IMR-90 (cell line): ENCODE measurements at regions not wholly inside any gene's neighbourhood (a gene's known extent, or its start where the extent isn't known, plus 50 kb on each side); places are given as distances from the start of the nearest gene placed in this dataset.

Experiments used
- ATAC-seq: fragments of 200-7000 bp; cut with Tn5 transposase; 2 replicates; pipeline ENCODE4 v1.9.1; 2020; ENCODE audit warnings: low read depth, mild to moderate bottlenecking, moderate library complexity
- BruUV-seq: library from RNA; stranded (reverse); fragments of 400-500 nt; replicated peaks from 2 replicates; lab custom pipeline; 2021; lab: Mats Ljungman, UMichigan
- CTCF ChIA-PET: fragments of 300-600 bp; formaldehyde crosslinking; extraction: SDS; loops from one replicate; lab custom pipeline; 2021; ENCODE audit warnings: antibody characterized with exemption; lab: Yijun Ruan, JAX
- POLR2A ChIA-PET: fragments of 300-600 bp; sonication (Branson Sonifier 250); formaldehyde crosslinking; loops from one replicate; lab custom pipeline; 2022; ENCODE audit warnings: antibody characterized with exemption; ENCODE audit not compliant: unreplicated experiment; lab: Charles Lee
- DNase-seq: peaks from one replicate; pipeline ENCODE4 v3.0.0; 2013
- H2AFZ ChIP-seq: replicated peaks from 2 replicates; pipeline ENCODE3; 2013; ENCODE audit warnings: low read length, mild to moderate bottlenecking; ENCODE audit not compliant: poor library complexity
- H2AK5ac ChIP-seq: 2 replicates; pipeline ENCODE4 v1.6.1; 2013; ENCODE audit warnings: low read depth, low read length, inconsistent platforms
- H2AK9ac ChIP-seq: replicated peaks from 2 replicates; pipeline ENCODE3; 2013; ENCODE audit warnings: mild to moderate bottlenecking, low read depth, low read length, moderate library complexity; ENCODE audit not compliant: poor library complexity
- H2BK120ac ChIP-seq: 2 replicates; pipeline ENCODE4 v1.6.1; 2013; ENCODE audit warnings: low read depth, low read length, inconsistent platforms
- H2BK15ac ChIP-seq: 3 replicates; pipeline ENCODE4 v1.6.1; 2013; ENCODE audit warnings: low read depth, low read length, inconsistent platforms
- H2BK20ac ChIP-seq: 2 replicates; pipeline ENCODE4 v1.6.1; 2013; ENCODE audit warnings: low read depth, mild to moderate bottlenecking, inconsistent platforms, low read length, moderate library complexity
- H2BK5ac ChIP-seq: 2 replicates; pipeline ENCODE4 v1.6.1; 2013; ENCODE audit warnings: mild to moderate bottlenecking, low read depth, low read length, inconsistent platforms; ENCODE audit not compliant: poor library complexity, severe bottlenecking
- H3K14ac ChIP-seq: replicated peaks from 2 replicates; pipeline ENCODE4 v1.6.1; 2013; ENCODE audit warnings: low read depth, low read length, inconsistent platforms
- H3K18ac ChIP-seq: 2 replicates; pipeline ENCODE4 v1.6.1; 2013; ENCODE audit warnings: low read depth, low read length, control low read depth
- H3K23ac ChIP-seq: 2 replicates; pipeline ENCODE4 v1.6.1; 2013; ENCODE audit warnings: low read depth, low read length, inconsistent platforms
- H3K27ac ChIP-seq: 2 replicates; pipeline ENCODE4 v1.5.1; 2013; ENCODE audit warnings: mild to moderate bottlenecking, control low read depth, low read length; ENCODE audit not compliant: insufficient read depth
- H3K27me3 ChIP-seq: 2 replicates; pipeline ENCODE4 v1.6.1; 2013; ENCODE audit warnings: low read length; ENCODE audit not compliant: control insufficient read depth, insufficient read depth
- H3K36me3 ChIP-seq: 2 replicates; pipeline ENCODE4 v1.6.1; 2013; ENCODE audit warnings: low read length, mixed read lengths; ENCODE audit not compliant: control insufficient read depth, insufficient read depth
- H3K4ac ChIP-seq: 2 replicates; pipeline ENCODE4 v1.6.1; 2013; ENCODE audit warnings: low read depth, low read length, inconsistent platforms
- H3K4me1 ChIP-seq: 2 replicates; pipeline ENCODE4 v1.6.1; 2013; ENCODE audit warnings: low read length, mixed read lengths; ENCODE audit not compliant: control insufficient read depth, insufficient read depth
- H3K4me2 ChIP-seq: 2 replicates; pipeline ENCODE4 v1.6.1; 2013; ENCODE audit warnings: low read depth, mild to moderate bottlenecking, control low read depth, low read length, moderate library complexity
- H3K4me3 ChIP-seq: 2 replicates; pipeline ENCODE4 v1.5.1; 2013; ENCODE audit warnings: low read depth, mild to moderate bottlenecking, control low read depth, low read length, moderate library complexity; ENCODE audit not compliant: insufficient read depth
- H3K56ac ChIP-seq: 2 replicates; pipeline ENCODE4 v1.6.1; 2013; ENCODE audit warnings: low read length, inconsistent platforms; ENCODE audit not compliant: insufficient read depth; ENCODE audit errors: extremely low read depth
- H3K79me1 ChIP-seq, 2 experiments: 2 replicates each; pipeline ENCODE4 v1.6.1; 2013; ENCODE audit warnings: low read length in 2 of 2, inconsistent platforms in 1 of 2, low read depth in 1 of 2
- H3K9ac ChIP-seq: 2 replicates; pipeline ENCODE4 v1.6.1; 2013; ENCODE audit warnings: low read depth, low read length, control low read depth
- H3K9me1 ChIP-seq: 2 replicates; pipeline ENCODE4 v1.6.1; 2013; ENCODE audit warnings: low read length, inconsistent platforms; ENCODE audit not compliant: insufficient read depth
- H3K9me3 ChIP-seq: 2 replicates; pipeline ENCODE4 v1.6.1; 2013; ENCODE audit warnings: low read length; ENCODE audit not compliant: control insufficient read depth, insufficient read depth
- H4K20me1 ChIP-seq: 2 replicates; pipeline ENCODE4 v1.6.1; 2013; ENCODE audit warnings: low read length, inconsistent platforms; ENCODE audit not compliant: insufficient read depth
- H4K5ac ChIP-seq: 2 replicates; pipeline ENCODE4 v1.6.1; 2013; ENCODE audit warnings: mild to moderate bottlenecking, low read depth, low read length, control low read depth
- H4K8ac ChIP-seq, 2 experiments: 2 replicates each; pipeline ENCODE4 v1.6.1; 2013; ENCODE audit warnings: low read depth in 2 of 2, low read length in 2 of 2, control low read depth in 1 of 2, inconsistent platforms in 1 of 2
- H4K91ac ChIP-seq: 2 replicates; pipeline ENCODE4 v1.6.1; 2013; ENCODE audit warnings: low read depth, low read length, inconsistent platforms; ENCODE audit not compliant: insufficient read depth
- FOS ChIP-seq: fragments of 150-350 bp; IDR thresholded peaks from 2 replicates; pipeline ENCODE4 v1.6.1; 2016; ENCODE audit warnings: low read depth, low read length
- RCOR1 ChIP-seq: IDR thresholded peaks from 2 replicates; pipeline ENCODE4 v1.6.1; 2012; ENCODE audit warnings: mild to moderate bottlenecking, low read length, improper control_type of control experiment; ENCODE audit not compliant: insufficient replicate concordance
- SMC3 ChIP-seq: fragments of 150-350 bp; IDR thresholded peaks from 2 replicates; pipeline ENCODE4 v1.6.1; 2016; ENCODE audit warnings: low read depth, mild to moderate bottlenecking, antibody characterized with exemption, low read length, moderate library complexity
- WGBS, 2 experiments: methylation state at CpG; one replicate each; pipeline versions ENCODE4 v1.1.5 to v1.1.7; 2013; ENCODE audit warnings: missing lambda C conversion rate in 2 of 2; ENCODE audit not compliant: insufficient read length in 1 of 2; ENCODE audit errors: extremely low coverage in 2 of 2; 5-methylcytosine and 5-hydroxymethylcytosine counted together
- dilution Hi-C: fragments of 300-500 bp; cut with HindIII; formaldehyde crosslinking; loops from one replicate; pipeline ENCODE4 v1.14.3; 2018; ENCODE audit warnings: low sequenced_read_pairs; ENCODE audit not compliant: unreplicated experiment
- in situ Hi-C: fragments of 300-500 bp; cut with MboI; formaldehyde crosslinking; loops from 3 replicates; pipeline ENCODE4 v1.14.3; 2019; ENCODE audit warnings: low sequenced_read_pairs, inconsistent platforms, mixed read lengths
- intact Hi-C: fragments of 100-400 bp; cut with micrococcal nuclease; formaldehyde crosslinking; loops from 2 replicates; pipeline ENCODE4 v1.10.0; 2022

GRCh38 chr6:81475646-81476045 lies 276.8 kb downstream of the TENT5A start:
- no peak overlapping the region for H3K56ac ChIP-seq
- no peak for TF ChIP-seq FOS
- TF ChIP-seq SMC3 = no peak
- TF ChIP-seq RCOR1 = no peak
- no peak overlapping the region for H4K5ac ChIP-seq
- H2AFZ ChIP-seq = no peak overlapping the region
- H2AK9ac ChIP-seq = no peak overlapping the region
- H3K27ac ChIP-seq = no peak overlapping the region
- no peak overlapping the region for H2AK5ac ChIP-seq
- BruUV-seq = no TSS peak
- H2BK5ac ChIP-seq = no peak overlapping the region
- H3K4me2 ChIP-seq = no peak overlapping the region
- DNase-seq (no peak), ATAC-seq (no peak)
- no peaks in the 10 kb centered on the region for H3K79me1 ChIP-seq
- H3K36me3 ChIP-seq = no peaks in the 10 kb centered on the region
- intact Hi-C loops (no loop called here), in situ Hi-C loops (no loop called here), dilution Hi-C loops (no loop called here)
- H3K18ac ChIP-seq = no peak overlapping the region
- no peaks in the 10 kb centered on the region for H3K4me1 ChIP-seq
- H3K9me1 ChIP-seq = no peaks in the 10 kb centered on the region
- H3K4me3 ChIP-seq = no peak overlapping the region
- no peak overlapping the region for H4K8ac ChIP-seq
- CTCF ChIA-PET = no interaction called here
- no peak overlapping the region for H3K9ac ChIP-seq
- no peak overlapping the region for H3K14ac ChIP-seq
- no peak overlapping the region for H3K4ac ChIP-seq
- WGBS, 2 experiments = no CpG with 5 or more reads among the region's 2 CpGs
- no peaks in the 10 kb centered on the region for H3K27me3 ChIP-seq
- H4K20me1 ChIP-seq = no peaks in the 10 kb centered on the region
- no peak overlapping the region for H2BK15ac ChIP-seq
- no peak overlapping the region for H2BK20ac ChIP-seq
- no peak overlapping the region for H4K91ac ChIP-seq
- H3K9me3 ChIP-seq = no peaks in the 10 kb centered on the region
- POLR2A ChIA-PET = no interaction called here
- no peak overlapping the region for H2BK120ac ChIP-seq
- no peak overlapping the region for H3K23ac ChIP-seq
